ENCODE measurements at regions not wholly inside any gene's neighbourhood (a gene's known extent, or its start where the extent isn't known, plus 50 kb on each side); places are given as distances from the start of the nearest gene placed in this dataset.
A peak's percentile ranks its signal among the peaks of the same experiment; 100 is the strongest.

DNA sequence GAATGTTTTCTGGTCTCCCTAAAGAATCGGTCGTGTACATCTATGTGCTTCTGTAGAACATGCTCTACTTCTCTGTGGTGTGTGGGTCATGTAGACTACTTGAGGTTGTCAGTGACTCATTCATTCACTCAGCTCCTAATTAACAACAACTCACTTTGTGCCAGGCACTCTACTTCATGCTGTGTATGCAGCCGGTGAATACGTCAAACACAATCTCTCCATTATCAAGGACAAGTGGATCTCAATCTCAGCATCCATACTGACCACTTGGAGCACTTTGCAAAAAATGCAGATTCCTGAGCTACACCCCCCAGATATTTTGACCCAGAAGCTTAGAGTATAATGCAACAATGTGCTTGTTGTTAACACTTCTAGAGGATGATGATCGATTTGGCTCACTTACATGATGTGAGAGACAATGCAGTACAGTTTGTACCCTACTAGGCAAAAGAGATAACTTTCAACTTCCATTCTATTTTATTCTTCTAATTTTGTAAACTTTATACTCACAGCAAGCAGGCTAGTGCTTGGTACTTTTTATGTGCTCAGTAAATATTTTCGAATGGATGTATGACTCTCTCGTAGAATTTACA, 508.6 kb upstream of the ADAMTS5 start:
- Histone ChIP-seq H3K27me3 (ENCODE audit: control insufficient read depth, insufficient read depth, low read length, poor library complexity, severe bottlenecking) (no peaks in the 10 kb centered on the region), H3K4me3 (ENCODE audit: low read length) (no peak overlapping the region), H3K27ac (ENCODE audit: low read depth, low read length) (no peak overlapping the region), H3K9ac (ENCODE audit: extremely low read depth, low read length, poor library complexity, severe bottlenecking) (no peak overlapping the region), H3K36me3 (ENCODE audit: control insufficient read depth, insufficient read depth, low read length) (no peaks in the 10 kb centered on the region), H3K4me1 (ENCODE audit: control insufficient read depth, insufficient read depth, low read length) (no peaks in the 10 kb centered on the region), H3K9me3 (ENCODE audit: control insufficient read depth, low read length) (peaks cover 5% of the 10 kb centered on the region)
- 89 to 97% methylated on average over 3 to 7 of the region's 7 CpGs for WGBS, 2 experiments (ENCODE audit: insufficient coverage in 1 of 2, insufficient read length in 1 of 2)
- no peaks in the 10 kb centered on the region for H3K27me3 Mint-ChIP-seq (ENCODE audit: insufficient read depth)
- no peaks in the 10 kb centered on the region for H3K36me3 Mint-ChIP-seq (ENCODE audit: low read depth)
- no peak for DNase-seq
- H3K9me3 Mint-ChIP-seq = no peaks in the 10 kb centered on the region
- H3K4me3 Mint-ChIP-seq = no peak overlapping the region
- peaks cover 11% of the 10 kb centered on the region for H3K4me1 Mint-ChIP-seq
- H3K27ac Mint-ChIP-seq = no peak overlapping the region
- TF ChIP-seq, protein P1, sequence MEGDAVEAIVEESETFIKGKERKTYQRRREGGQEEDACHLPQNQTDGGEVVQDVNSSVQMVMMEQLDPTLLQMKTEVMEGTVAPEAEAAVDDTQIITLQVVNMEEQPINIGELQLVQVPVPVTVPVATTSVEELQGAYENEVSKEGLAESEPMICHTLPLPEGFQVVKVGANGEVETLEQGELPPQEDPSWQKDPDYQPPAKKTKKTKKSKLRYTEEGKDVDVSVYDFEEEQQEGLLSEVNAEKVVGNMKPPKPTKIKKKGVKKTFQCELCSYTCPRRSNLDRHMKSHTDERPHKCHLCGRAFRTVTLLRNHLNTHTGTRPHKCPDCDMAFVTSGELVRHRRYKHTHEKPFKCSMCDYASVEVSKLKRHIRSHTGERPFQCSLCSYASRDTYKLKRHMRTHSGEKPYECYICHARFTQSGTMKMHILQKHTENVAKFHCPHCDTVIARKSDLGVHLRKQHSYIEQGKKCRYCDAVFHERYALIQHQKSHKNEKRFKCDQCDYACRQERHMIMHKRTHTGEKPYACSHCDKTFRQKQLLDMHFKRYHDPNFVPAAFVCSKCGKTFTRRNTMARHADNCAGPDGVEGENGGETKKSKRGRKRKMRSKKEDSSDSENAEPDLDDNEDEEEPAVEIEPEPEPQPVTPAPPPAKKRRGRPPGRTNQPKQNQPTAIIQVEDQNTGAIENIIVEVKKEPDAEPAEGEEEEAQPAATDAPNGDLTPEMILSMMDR (conservative IDR thresholded peaks at IDR 0.05) = no peak

DNA sequence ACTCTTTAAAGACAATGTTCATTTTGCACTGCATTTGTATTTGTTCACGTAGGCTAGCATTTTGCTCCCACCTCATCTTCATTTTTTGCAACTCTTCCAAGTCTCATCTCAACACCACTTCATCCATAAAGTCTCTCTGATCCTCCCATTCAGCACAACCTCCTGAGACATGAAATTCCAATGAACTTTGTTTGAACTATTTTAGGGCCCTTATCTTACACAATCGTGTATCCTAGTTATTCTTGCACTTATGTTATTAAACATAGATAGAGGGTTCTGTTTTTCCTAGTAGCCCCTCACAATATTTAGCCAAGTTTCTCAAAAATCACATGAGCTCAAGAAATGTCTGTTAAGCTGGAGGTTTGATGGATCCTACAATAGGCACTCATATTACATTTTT, 500.5 kb upstream of the ADAMTS5 start:
- Histone ChIP-seq H3K9me3 (ENCODE audit: control insufficient read depth, low read length) (no peaks in the 10 kb centered on the region), H3K4me3 (ENCODE audit: low read length) (no peak overlapping the region), H3K4me1 (ENCODE audit: control insufficient read depth, insufficient read depth, low read length) (no peaks in the 10 kb centered on the region), H3K9ac (ENCODE audit: extremely low read depth, low read length, poor library complexity, severe bottlenecking) (no peak overlapping the region), H3K27ac (ENCODE audit: low read depth, low read length) (no peak overlapping the region), H3K36me3 (ENCODE audit: control insufficient read depth, insufficient read depth, low read length) (no peaks in the 10 kb centered on the region), H3K27me3 (ENCODE audit: control insufficient read depth, insufficient read depth, low read length, poor library complexity, severe bottlenecking) (no peaks in the 10 kb centered on the region)
- TF ChIP-seq, protein P1 (conservative IDR thresholded peaks at IDR 0.05) = no peak
- no peaks in the 10 kb centered on the region for H3K9me3 Mint-ChIP-seq
- no peaks in the 10 kb centered on the region for H3K36me3 Mint-ChIP-seq (ENCODE audit: low read depth)
- WGBS, 2 experiments (ENCODE audit: insufficient coverage in 1 of 2, insufficient read length in 1 of 2) = 85 to 100% methylated on average over 2 of the region's 2 CpGs
- no peaks in the 10 kb centered on the region for H3K4me1 Mint-ChIP-seq
- H3K4me3 Mint-ChIP-seq = no peak overlapping the region
- no peak for DNase-seq
- H3K27ac Mint-ChIP-seq = no peak overlapping the region
- H3K27me3 Mint-ChIP-seq (ENCODE audit: insufficient read depth) = no peaks in the 10 kb centered on the region

DNA sequence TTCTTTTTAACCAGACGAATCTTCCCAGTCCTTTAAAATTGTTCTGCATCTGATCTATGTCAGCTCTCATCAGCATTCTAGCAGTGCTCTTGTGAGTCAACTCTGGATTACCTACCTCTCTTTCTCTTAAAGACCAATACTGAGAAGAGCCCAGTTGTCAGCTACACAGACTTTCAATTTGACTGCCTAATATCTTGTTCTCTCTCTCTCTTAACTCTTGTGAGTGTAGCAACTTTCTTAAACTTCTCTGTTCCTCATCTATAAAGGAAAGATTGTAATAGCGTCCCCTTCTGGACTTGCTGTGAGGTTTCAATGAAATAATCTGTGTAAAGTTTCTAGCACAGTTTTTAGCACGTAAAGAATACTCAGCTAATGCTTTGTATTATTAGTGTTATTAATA, 499.3 kb upstream of the ADAMTS5 start:
- H3K4me3 Mint-ChIP-seq = no peak overlapping the region
- no peaks in the 10 kb centered on the region for H3K27me3 Mint-ChIP-seq (ENCODE audit: insufficient read depth)
- no peaks in the 10 kb centered on the region for H3K36me3 Mint-ChIP-seq (ENCODE audit: low read depth)
- H3K27ac Mint-ChIP-seq = no peak overlapping the region
- Histone ChIP-seq H3K9me3 (ENCODE audit: control insufficient read depth, low read length) (no peaks in the 10 kb centered on the region), H3K36me3 (ENCODE audit: control insufficient read depth, insufficient read depth, low read length) (no peaks in the 10 kb centered on the region), H3K4me1 (ENCODE audit: control insufficient read depth, insufficient read depth, low read length) (no peaks in the 10 kb centered on the region), H3K27ac (ENCODE audit: low read depth, low read length) (no peak overlapping the region), H3K9ac (ENCODE audit: extremely low read depth, low read length, poor library complexity, severe bottlenecking) (no peak overlapping the region), H3K4me3 (ENCODE audit: low read length) (no peak overlapping the region), H3K27me3 (ENCODE audit: control insufficient read depth, insufficient read depth, low read length, poor library complexity, severe bottlenecking) (no peaks in the 10 kb centered on the region)
- WGBS, 2 experiments (ENCODE audit: insufficient coverage in 1 of 2, insufficient read length in 1 of 2) = 92% methylated on average over 1 of the region's 3 CpGs
- no peak for DNase-seq
- H3K9me3 Mint-ChIP-seq = no peaks in the 10 kb centered on the region
- H3K4me1 Mint-ChIP-seq = no peaks in the 10 kb centered on the region
- TF ChIP-seq, protein P1 (conservative IDR thresholded peaks at IDR 0.05) = peak; percentile 76

All from endodermal cell (in vitro differentiated cells).